ENCODE measurements at regions not wholly inside any gene's neighbourhood (a gene's known extent, or its start where the extent isn't known, plus 50 kb on each side); places are given as distances from the start of the nearest gene placed in this dataset.

DNA sequence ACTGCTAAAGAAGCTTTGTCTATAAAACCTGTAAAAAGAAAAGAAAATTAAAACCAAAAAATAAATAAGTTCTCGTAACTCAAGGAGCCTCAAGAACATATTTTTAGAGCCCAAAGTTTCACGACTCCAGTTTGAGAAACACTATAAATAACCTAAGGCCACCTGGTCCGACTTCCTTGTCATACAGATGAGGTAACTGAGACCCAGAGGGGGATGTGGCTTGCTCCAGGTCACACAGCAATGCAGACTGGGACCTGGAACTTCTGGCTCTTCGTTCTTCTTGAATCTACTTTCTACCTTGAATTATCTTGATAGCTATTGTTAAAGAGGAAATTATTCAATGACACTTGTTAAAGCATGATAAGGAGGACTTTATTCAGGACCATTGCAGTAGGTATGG, 514.8 kb downstream of the CDK5RAP2 start:
- Mint-ChIP-seq H3K27me3 (no peaks in the 10 kb centered on the region), H3K4me3 (no peak overlapping the region), H3K9me3 (no peaks in the 10 kb centered on the region), H3K27ac (no peak overlapping the region), H3K36me3 (no peaks in the 10 kb centered on the region), H3K4me1 (no peaks in the 10 kb centered on the region)

DNA sequence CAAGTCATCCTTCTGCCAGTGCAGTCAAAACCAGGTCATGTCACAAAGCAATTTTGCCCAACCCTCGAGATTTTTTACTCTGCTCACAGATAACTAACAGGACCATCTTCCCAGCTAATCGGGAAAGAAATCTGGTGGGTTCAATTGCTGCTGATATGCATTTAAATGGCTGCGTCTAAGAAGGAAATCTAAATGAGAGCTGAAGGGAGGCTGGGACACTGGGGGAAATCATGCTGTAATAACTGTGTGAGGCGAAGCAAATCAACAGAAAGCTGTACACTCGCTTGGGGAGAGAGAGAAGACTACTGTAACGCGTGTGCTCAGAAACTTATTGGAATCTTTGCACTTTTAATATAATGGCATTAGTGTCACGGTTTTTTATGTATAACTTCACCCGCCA, 535.0 kb downstream of the CDK5RAP2 start:
- Mint-ChIP-seq H3K27ac (no peak overlapping the region), H3K4me1 (no peaks in the 10 kb centered on the region), H3K4me3 (no peak overlapping the region), H3K27me3 (no peaks in the 10 kb centered on the region), H3K9me3 (no peaks in the 10 kb centered on the region), H3K36me3 (no peaks in the 10 kb centered on the region)

- no peaks in the 10 kb centered on the region for H3K27me3 Mint-ChIP-seq
- H3K27ac Mint-ChIP-seq: no peak overlapping the region
- H3K9me3 Mint-ChIP-seq: no peaks in the 10 kb centered on the region
- H3K36me3 Mint-ChIP-seq: no peaks in the 10 kb centered on the region
- H3K4me1 Mint-ChIP-seq: no peaks in the 10 kb centered on the region
- H3K4me3 Mint-ChIP-seq: no peak overlapping the region
These were observed 536.5 kb downstream of the CDK5RAP2 start for GRCh38 chr9:120043448-120043847.

DNA sequence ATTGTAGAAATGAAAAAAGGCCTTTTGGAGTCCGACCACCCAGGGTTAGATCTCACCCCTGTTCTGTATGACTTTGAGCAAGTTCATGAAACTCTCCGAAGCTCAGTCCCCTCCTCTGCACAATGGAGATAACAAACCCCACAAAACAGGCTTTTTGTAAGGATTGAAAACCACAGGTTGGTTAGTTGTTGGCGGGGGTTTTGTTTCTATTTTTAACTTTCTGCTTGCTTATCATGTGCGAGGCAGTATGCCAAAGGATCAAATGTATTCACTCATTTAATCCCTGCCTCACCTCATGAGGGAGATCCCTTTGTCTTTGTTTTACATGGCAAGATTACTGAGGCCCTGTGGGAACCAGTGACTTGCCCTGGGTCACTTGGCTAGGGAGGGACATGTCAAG, 539.1 kb downstream of the CDK5RAP2 start:
- no peak overlapping the region for H3K4me3 Mint-ChIP-seq
- no peak overlapping the region for H3K27ac Mint-ChIP-seq
- H3K36me3 Mint-ChIP-seq: no peaks in the 10 kb centered on the region
- H3K9me3 Mint-ChIP-seq: no peaks in the 10 kb centered on the region
- H3K27me3 Mint-ChIP-seq: no peaks in the 10 kb centered on the region
- H3K4me1 Mint-ChIP-seq: no peaks in the 10 kb centered on the region

DNA sequence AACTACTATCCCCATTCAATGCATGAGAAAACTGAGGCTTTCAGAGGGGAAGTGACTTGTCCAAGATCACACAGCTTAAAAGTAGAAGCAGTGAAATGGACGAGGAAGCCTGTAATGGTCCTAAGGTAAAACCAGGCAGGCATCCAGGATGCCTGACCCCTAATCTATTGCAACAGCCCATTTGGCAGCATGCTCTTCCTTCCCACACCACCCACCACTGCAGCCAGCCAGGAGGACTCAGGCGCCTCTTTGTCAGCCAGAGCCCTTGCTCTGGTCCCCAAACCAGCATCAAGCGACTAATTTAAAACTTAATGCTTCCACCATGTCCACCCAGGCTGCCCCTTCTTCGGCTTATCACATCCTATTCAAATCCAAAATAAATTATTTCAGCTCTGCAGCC, 541.6 kb downstream of the CDK5RAP2 start:
- Mint-ChIP-seq H3K9me3 (no peaks in the 10 kb centered on the region), H3K27me3 (no peaks in the 10 kb centered on the region), H3K4me3 (no peak overlapping the region), H3K36me3 (no peaks in the 10 kb centered on the region), H3K4me1 (no peaks in the 10 kb centered on the region), H3K27ac (no peak overlapping the region)

- Mint-ChIP-seq H3K27ac (no peak overlapping the region), H3K27me3 (peaks cover 2% of the 10 kb centered on the region), H3K4me3 (no peak overlapping the region), H3K36me3 (no peaks in the 10 kb centered on the region), H3K9me3 (no peaks in the 10 kb centered on the region), H3K4me1 (no peaks in the 10 kb centered on the region)
These were observed 547.3 kb downstream of the CDK5RAP2 start for GRCh38 chr9:120032639-120033038.

DNA sequence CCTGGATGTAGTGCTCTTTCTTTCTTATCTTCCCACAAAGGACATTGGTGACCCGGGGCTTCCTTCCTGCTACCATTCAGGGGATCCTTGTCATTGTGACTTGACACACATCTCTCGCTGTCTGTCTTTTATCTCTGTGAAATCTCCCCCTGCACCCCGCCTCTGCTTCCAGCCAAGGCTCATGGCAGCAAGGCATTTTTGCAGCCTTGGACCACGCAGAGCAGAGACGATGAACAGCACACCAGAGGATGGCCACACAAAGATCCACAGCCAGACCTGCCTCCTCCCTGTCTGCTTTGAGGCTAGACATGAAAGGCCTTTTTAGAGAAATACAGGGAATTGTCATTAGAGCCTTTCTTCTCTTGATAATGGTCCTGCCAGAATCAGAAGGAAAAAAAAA, 549.1 kb downstream of the CDK5RAP2 start:
- H3K4me3 Mint-ChIP-seq: no peak overlapping the region
- no peaks in the 10 kb centered on the region for H3K9me3 Mint-ChIP-seq
- no peak overlapping the region for H3K27ac Mint-ChIP-seq

DNA sequence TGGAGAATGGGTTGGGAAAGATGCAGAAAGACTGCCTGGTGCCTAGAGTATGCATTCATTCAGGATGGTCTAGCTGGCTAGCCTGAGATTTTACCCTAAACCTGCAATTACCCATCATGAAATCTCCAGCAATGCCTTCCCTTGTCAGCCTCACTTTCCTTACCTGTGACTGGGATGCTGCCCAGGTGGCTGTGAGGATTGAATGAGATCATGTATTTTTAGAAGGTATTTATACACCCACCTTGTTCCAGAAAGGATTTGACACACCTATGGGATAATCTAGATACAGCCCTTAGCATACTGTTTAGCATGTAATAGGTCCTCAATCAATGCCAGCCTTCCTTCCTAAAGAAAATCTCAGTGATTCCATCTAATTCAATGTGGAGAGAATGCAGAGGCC, 561.4 kb downstream of the CDK5RAP2 start:
- no peak overlapping the region for H3K4me3 Mint-ChIP-seq
- no peaks in the 10 kb centered on the region for H3K36me3 Mint-ChIP-seq
- H3K4me1 Mint-ChIP-seq: no peaks in the 10 kb centered on the region
- peaks cover 1% of the 10 kb centered on the region for H3K27me3 Mint-ChIP-seq
- no peak overlapping the region for H3K27ac Mint-ChIP-seq
- peaks cover 15% of the 10 kb centered on the region for H3K9me3 Mint-ChIP-seq

More for the DNA sequence above, 549.1 kb downstream of the CDK5RAP2 start:
- Mint-ChIP-seq H3K36me3 (no peaks in the 10 kb centered on the region), H3K4me1 (no peaks in the 10 kb centered on the region), H3K27me3 (peaks cover 2% of the 10 kb centered on the region)

DNA sequence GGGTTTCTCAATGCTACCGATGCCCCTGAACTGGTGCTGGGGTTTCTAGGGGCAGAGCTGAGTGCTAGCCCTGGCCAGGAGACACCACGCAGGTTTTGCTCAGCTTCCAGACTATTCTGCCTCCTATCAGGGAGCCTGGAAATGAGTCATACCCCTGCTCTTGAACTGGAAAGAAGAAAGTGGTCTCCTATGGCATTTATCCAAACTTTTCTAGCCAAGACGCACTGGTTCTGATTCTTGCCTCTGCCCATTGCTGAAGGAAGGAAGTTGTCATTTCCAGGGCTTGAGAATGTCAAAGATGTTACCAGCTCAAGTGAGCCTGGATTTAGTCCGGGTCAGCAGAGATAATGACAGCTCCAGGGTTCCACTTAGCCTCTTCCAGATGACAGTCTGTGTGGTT, 561.9 kb downstream of the CDK5RAP2 start:
- Mint-ChIP-seq H3K36me3 (no peaks in the 10 kb centered on the region), H3K9me3 (peaks cover 10% of the 10 kb centered on the region), H3K27me3 (no peaks in the 10 kb centered on the region), H3K4me3 (no peak overlapping the region), H3K27ac (no peak overlapping the region), H3K4me1 (no peaks in the 10 kb centered on the region)

- no peaks in the 10 kb centered on the region for H3K36me3 Mint-ChIP-seq
- H3K27ac Mint-ChIP-seq: no peak overlapping the region
- H3K9me3 Mint-ChIP-seq: peaks cover 7% of the 10 kb centered on the region
- no peak overlapping the region for H3K4me3 Mint-ChIP-seq
- H3K4me1 Mint-ChIP-seq: no peaks in the 10 kb centered on the region
- H3K27me3 Mint-ChIP-seq: no peaks in the 10 kb centered on the region
These were observed 563.7 kb downstream of the CDK5RAP2 start for GRCh38 chr9:120016231-120016630.

DNA sequence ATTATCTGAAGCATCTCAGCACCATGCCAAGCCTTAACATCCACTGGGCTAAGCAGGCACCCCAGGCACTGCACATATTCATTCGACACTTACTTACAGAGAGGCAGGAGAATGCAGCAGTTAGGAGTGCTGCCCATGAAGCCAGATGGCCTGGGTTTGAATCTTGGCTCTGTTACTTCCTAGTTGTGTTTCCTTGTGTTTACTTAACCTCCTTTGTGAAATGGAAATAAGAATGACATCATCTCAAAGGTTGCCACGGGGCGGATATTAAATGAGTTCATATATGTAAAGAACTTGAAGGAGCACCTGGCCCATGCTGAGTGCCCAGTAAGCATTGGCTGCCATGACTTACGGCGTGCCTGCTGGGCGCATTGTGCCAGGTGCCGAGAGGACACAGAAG, 565.2 kb downstream of the CDK5RAP2 start:
- Mint-ChIP-seq H3K4me1 (no peaks in the 10 kb centered on the region), H3K9me3 (no peaks in the 10 kb centered on the region), H3K36me3 (no peaks in the 10 kb centered on the region), H3K27me3 (no peaks in the 10 kb centered on the region), H3K4me3 (no peak overlapping the region), H3K27ac (no peak overlapping the region)

DNA sequence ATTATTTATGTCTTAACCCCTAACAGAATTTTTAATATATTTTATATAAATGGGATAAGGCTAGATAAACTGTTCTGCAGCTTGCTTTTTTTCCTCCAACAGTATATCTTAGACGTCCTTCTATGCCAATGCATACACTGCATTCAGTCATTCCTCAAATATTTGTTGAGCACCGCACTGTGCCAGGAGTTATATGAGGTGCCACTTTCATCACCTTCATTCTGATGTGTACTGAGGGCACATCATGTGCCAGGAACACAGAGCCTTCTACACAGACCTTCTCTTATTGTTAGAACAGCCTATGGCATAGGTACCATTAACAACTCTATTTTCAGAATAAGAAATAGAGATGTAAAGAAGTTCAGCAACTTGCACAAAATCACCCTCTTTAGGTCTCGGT, 570.1 kb downstream of the CDK5RAP2 start:
- H3K27me3 Mint-ChIP-seq: peaks cover 3% of the 10 kb centered on the region
- H3K9me3 Mint-ChIP-seq: peaks cover 5% of the 10 kb centered on the region
- H3K4me1 Mint-ChIP-seq: no peaks in the 10 kb centered on the region
- no peak overlapping the region for H3K27ac Mint-ChIP-seq
- H3K4me3 Mint-ChIP-seq: no peak overlapping the region
- H3K36me3 Mint-ChIP-seq: no peaks in the 10 kb centered on the region

DNA sequence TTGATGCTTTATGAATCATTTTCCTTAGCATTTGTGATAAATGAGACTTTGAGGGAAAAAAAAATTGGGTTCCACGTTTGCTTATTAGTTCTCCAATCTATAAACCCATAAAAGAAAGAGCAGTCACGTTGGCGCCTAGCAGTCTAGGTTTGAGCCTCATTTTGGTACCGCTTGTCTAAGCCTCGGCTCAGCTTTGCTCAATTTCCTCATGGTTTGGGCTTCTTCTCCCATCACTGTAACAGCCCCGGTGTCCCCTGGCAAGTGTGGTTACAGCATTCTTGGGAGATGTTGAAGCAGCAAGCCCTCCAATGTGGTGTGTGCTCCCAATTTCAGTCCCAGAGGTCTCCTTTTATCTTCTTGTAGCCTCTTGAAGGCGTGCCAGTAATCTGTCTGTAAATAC, 578.4 kb downstream of the CDK5RAP2 start:
- H3K36me3 Mint-ChIP-seq: no peaks in the 10 kb centered on the region
- H3K4me3 Mint-ChIP-seq: no peak overlapping the region
- no peak overlapping the region for H3K27ac Mint-ChIP-seq
- no peaks in the 10 kb centered on the region for H3K4me1 Mint-ChIP-seq
- H3K27me3 Mint-ChIP-seq: peaks cover 2% of the 10 kb centered on the region
- peaks cover 3% of the 10 kb centered on the region for H3K9me3 Mint-ChIP-seq

GRCh38 chr9:119998614-119999013, 581.4 kb downstream of the CDK5RAP2 start:
- Mint-ChIP-seq H3K4me3 (no peak overlapping the region), H3K9me3 (no peaks in the 10 kb centered on the region), H3K27ac (no peak overlapping the region), H3K4me1 (no peaks in the 10 kb centered on the region), H3K36me3 (no peaks in the 10 kb centered on the region), H3K27me3 (peaks cover 1% of the 10 kb centered on the region)

DNA sequence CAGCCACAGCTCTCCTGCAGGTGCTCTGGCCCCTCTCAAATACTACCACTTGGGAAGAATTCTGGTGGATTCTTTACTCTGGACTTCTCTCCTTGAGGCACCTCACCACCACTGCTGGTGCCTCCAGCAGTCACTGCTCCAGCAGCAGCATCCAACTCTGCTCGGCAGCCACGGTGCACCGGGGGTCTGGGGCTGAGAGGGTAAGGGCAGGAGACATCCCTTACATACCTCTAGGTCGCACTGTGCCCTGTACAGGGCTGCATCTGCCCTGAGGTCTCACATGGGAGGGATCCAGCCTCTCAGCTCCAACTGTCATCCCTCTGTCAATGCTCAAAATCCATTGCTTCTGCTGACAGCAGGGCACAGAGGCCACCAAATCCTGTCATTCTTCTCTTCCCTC, 588.2 kb downstream of the CDK5RAP2 start:
- H3K27ac Mint-ChIP-seq: no peak overlapping the region
- H3K4me1 Mint-ChIP-seq: no peaks in the 10 kb centered on the region
- no peak overlapping the region for H3K4me3 Mint-ChIP-seq
- H3K9me3 Mint-ChIP-seq: no peaks in the 10 kb centered on the region
- H3K27me3 Mint-ChIP-seq: peaks cover 1% of the 10 kb centered on the region
- no peaks in the 10 kb centered on the region for H3K36me3 Mint-ChIP-seq

DNA sequence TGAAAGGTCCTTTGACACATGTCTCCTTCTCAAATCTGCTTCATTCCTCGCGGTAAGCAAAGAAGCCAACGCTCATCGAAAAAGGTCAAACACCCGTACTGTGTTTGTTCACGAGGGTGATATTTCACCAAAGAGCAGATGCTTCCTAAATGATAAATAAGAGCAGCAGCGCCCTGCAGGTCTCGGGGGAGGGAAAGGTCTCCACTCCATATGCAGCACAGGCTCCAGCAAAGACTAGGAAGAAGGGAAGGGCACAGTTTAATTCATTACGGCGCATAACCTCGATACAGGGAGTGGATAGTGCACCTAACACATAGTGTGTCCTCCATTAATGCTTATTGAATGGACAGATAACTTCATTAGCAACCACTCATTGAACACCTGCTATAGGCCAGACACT, 593.3 kb downstream of the CDK5RAP2 start:
- Mint-ChIP-seq H3K27ac (no peak overlapping the region), H3K4me3 (no peak overlapping the region), H3K4me1 (no peaks in the 10 kb centered on the region), H3K27me3 (no peaks in the 10 kb centered on the region), H3K9me3 (no peaks in the 10 kb centered on the region), H3K36me3 (no peaks in the 10 kb centered on the region)

DNA sequence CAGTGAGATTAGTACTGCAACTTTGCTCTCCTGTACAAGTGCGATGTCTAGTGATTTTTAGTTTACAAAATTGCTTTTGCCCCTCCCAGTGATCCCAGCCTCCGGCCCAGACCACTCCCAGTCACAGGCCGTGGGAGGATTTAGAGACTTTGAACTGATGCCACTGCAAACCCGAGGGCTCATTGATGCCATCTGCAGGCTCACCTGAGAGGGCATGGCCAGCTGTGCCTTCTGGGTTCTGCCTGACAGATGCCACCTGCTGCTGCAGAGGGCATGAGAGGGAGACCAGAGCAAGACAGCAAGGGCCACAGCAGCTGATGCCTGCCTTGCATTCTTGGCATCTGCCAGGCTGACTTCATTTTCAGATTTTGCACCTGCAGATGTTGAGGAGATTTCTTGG, 593.8 kb downstream of the CDK5RAP2 start:
- Mint-ChIP-seq H3K27ac (no peak overlapping the region), H3K9me3 (no peaks in the 10 kb centered on the region)

More for the DNA sequence above, 593.8 kb downstream of the CDK5RAP2 start:
- no peaks in the 10 kb centered on the region for H3K36me3 Mint-ChIP-seq
- H3K4me3 Mint-ChIP-seq: no peak overlapping the region
- no peaks in the 10 kb centered on the region for H3K4me1 Mint-ChIP-seq
- H3K27me3 Mint-ChIP-seq: no peaks in the 10 kb centered on the region

All from activated naive CD4-positive, alpha-beta T cell treated with anti-CD3 and anti-CD28 coated beads, Interleukin-2, amount 50 U/mL, for 24 hours (primary cell).